K562 (cell line): ENCODE measurements at regions not wholly inside any gene's neighbourhood (a gene's known extent, or its start where the extent isn't known, plus 50 kb on each side); places are given as distances from the start of the nearest gene placed in this dataset.

Source experiments
- CC2D1A ChIP-seq: fragments of 450-650 bp; IDR thresholded peaks from 2 replicates; pipeline ENCODE4 v1.6.1; 2017; ENCODE audit warnings: mild to moderate bottlenecking
- CHD1 ChIP-seq: fragments of 200-600 bp; sonication (generic); IDR thresholded peaks from one replicate; pipeline ENCODE4 v1.6.1; 2012; ENCODE audit warnings: mild to moderate bottlenecking, moderate library complexity, low read length, inconsistent platforms
- EHMT2 ChIP-seq: fragments of 450-650 bp; IDR thresholded peaks from 2 replicates; pipeline ENCODE4 v1.6.1; 2018; ENCODE audit warnings: antibody characterized with exemption
- ELF1 ChIP-seq: fragments of 200-800 bp; sonication (Bioruptor generic); IDR thresholded peaks from 2 replicates; pipeline ENCODE4 v1.6.1; 2016; ENCODE audit warnings: missing genetic modification characterization, missing compliant biosample characterization
- EP300 ChIP-seq: IDR thresholded peaks from 2 replicates; pipeline ENCODE4 v1.6.1; 2012; ENCODE audit warnings: low read length, improper control_type of control experiment
- MAFK ChIP-seq: IDR thresholded peaks from 2 replicates; pipeline ENCODE4 v1.6.1; 2011; ENCODE audit warnings: low read length, improper control_type of control experiment
- NBN ChIP-seq: fragments of 450-650 bp; IDR thresholded peaks from 2 replicates; pipeline ENCODE4 v1.6.1; 2016; ENCODE audit warnings: low read depth, mild to moderate bottlenecking
- NR2C2 ChIP-seq, 2 experiments: fragments of 200-800 bp in 1 of 2; sonication (Bioruptor generic) in 1 of 2; sonication (generic) in 1 of 2; formaldehyde crosslinking in 1 of 2; IDR thresholded peaks; 2 replicates each; pipeline versions ENCODE4 v1.6.1 to v1.8.0; 2016 to 2022; ENCODE audit warnings: mild to moderate bottlenecking in 1 of 2, missing compliant biosample characterization in 1 of 2, missing genetic modification characterization in 1 of 2, missing genetic modification reagents in 1 of 2
- SMAD1 ChIP-seq: fragments of 150-350 bp; IDR thresholded peaks from 2 replicates; pipeline ENCODE4 v1.6.1; 2014; ENCODE audit warnings: low read length, low read depth; ENCODE audit not compliant: partially characterized antibody
- TAF15 ChIP-seq: fragments of 200-400 bp; formaldehyde crosslinking; IDR thresholded peaks from 2 replicates; pipeline ENCODE4 v1.6.1; 2017; ENCODE audit warnings: mild to moderate bottlenecking, low read depth, low read length, moderate library complexity
- ZFP36 ChIP-seq: fragments of 150-350 bp; IDR thresholded peaks from 2 replicates; pipeline ENCODE4 v1.6.1; 2018; ENCODE audit warnings: low read length, low read depth; ENCODE audit not compliant: partially characterized antibody
- ZNF561 ChIP-seq: fragments of 450-650 bp; formaldehyde crosslinking; conservative IDR thresholded peaks from 2 replicates; pipeline ENCODE4 v1.4.0; 2020; ENCODE audit warnings: mild to moderate bottlenecking, moderate library complexity
- TF ChIP-seq, protein P1 (sequence below), 3 experiments: IDR thresholded peaks in 2 of 3; conservative IDR thresholded peaks in 1 of 3; 2 replicates each; pipeline ENCODE4 v1.5.1; 2011 to 2012; ENCODE audit warnings: low read length in 3 of 3, mild to moderate bottlenecking in 3 of 3, control low read depth in 2 of 3, improper control_type of control experiment in 1 of 3, inconsistent platforms in 1 of 3, low read depth in 1 of 3, mixed read lengths in 1 of 3, moderate library complexity in 1 of 3; ENCODE audit not compliant: insufficient read depth in 2 of 3
- TF ChIP-seq, protein P2 (sequence below): sonication (generic); formaldehyde crosslinking; IDR thresholded peaks from 2 replicates; pipeline ENCODE4 v1.9.0; 2022; ENCODE audit warnings: mild to moderate bottlenecking, missing genetic modification reagents

DNA sequence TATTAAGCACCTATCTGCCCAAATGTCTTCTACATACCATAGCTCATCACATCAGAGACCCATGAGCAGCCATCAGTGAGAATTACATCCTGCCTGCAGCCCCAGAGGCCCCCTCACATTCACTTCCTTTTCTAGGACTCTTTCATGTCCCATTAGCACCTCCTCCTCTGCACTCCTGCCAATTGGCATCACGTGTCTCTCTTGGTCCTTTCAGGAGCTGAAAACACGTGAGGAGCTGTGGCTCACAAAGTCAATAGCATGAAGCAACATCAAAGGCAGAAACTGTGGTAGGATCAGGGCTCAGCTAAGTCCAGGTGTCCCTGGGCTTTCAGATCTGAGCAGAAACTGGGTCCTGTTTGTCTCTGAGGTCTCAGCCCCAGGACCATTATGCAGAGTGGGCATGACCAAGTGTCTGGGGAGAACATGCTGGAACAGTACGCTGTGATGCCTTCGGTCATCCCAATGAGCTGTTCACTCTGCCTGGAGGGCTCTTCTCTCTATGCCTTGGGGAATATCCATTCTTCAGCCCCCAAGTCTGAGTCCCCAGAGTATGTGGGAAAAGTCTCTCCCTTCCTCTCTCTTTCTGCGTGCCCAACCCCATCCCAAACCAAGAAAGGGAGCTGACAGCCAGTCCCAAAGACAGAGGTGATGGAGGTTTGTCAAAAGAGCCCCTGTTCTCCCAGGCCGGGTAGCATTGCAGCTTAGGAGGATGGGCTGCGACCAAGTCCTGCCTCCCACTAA lies 457.0 kb upstream of the CDH5 start:
- TF ChIP-seq SMAD1 (no peak), EHMT2 (no peak), ZFP36 (no peak), TAF15 (no peak), CHD1 (no peak), MAFK (no peak), NBN (no peak), ZNF561 (CRISPR knock-in tag) (no peak), NR2C2 (CRISPR knock-in tag; IDR thresholded peaks at IDR 0.05) (no peak), NR2C2 (tag; IDR thresholded peaks at IDR 0.05) (no peak), CC2D1A (no peak), ELF1 (tag) (no peak), EP300 (no peak)
- TF ChIP-seq, protein P1, sequence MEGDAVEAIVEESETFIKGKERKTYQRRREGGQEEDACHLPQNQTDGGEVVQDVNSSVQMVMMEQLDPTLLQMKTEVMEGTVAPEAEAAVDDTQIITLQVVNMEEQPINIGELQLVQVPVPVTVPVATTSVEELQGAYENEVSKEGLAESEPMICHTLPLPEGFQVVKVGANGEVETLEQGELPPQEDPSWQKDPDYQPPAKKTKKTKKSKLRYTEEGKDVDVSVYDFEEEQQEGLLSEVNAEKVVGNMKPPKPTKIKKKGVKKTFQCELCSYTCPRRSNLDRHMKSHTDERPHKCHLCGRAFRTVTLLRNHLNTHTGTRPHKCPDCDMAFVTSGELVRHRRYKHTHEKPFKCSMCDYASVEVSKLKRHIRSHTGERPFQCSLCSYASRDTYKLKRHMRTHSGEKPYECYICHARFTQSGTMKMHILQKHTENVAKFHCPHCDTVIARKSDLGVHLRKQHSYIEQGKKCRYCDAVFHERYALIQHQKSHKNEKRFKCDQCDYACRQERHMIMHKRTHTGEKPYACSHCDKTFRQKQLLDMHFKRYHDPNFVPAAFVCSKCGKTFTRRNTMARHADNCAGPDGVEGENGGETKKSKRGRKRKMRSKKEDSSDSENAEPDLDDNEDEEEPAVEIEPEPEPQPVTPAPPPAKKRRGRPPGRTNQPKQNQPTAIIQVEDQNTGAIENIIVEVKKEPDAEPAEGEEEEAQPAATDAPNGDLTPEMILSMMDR (IDR thresholded peaks at IDR 0.05 in 2 of 3, conservative IDR thresholded peaks at IDR 0.05 in 1 of 3; ENCODE audit: insufficient read depth in 2 of 3, low read depth in 1 of 3, low read length in 3 of 3): no peak
- TF ChIP-seq, protein P2, sequence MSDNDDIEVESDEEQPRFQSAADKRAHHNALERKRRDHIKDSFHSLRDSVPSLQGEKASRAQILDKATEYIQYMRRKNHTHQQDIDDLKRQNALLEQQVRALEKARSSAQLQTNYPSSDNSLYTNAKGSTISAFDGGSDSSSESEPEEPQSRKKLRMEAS: no peak
